ENCODE measurements at regions not wholly inside any gene's neighbourhood (a gene's known extent, or its start where the extent isn't known, plus 50 kb on each side); places are given as distances from the start of the nearest gene placed in this dataset.

GRCh38 chr11:127411283-127411682 lies 410.7 kb upstream of the KIRREL3 start:
- ChIA-PET POLR2A (no interaction called here), CTCF (no interaction called here)
- H3K36me3 ChIP-seq (replicated peaks in 1 of 2; ENCODE audit: control extremely low read depth in 1 of 2, control insufficient read depth in 1 of 2, extremely low read depth in 1 of 2, insufficient read depth in 2 of 2, low read length in 1 of 2): no peaks in the 10 kb centered on the region
- no peak overlapping the region for H3K4me3 ChIP-seq (ENCODE audit: control extremely low read depth in 1 of 5, extremely low read depth in 1 of 5, insufficient read depth in 1 of 5, low read depth in 2 of 5, low read length in 4 of 5)
- Mint-ChIP-seq H3K4me3 (no peak overlapping the region), H3K27ac (no peak overlapping the region), H3K4me1 (no peaks in the 10 kb centered on the region), H3K9me3 (ENCODE audit: insufficient read depth) (no peaks in the 10 kb centered on the region), H3K27me3 (no peaks in the 10 kb centered on the region)
- peaks cover 1 to 29% (median 3%) of the 10 kb centered on the region in 3 donors for H3K9me3 ChIP-seq (ENCODE audit: control extremely low read depth in 1 of 3, control insufficient read depth in 2 of 3, insufficient read depth in 1 of 3, low read length in 2 of 3)
- H2AFZ ChIP-seq (ENCODE audit: insufficient read depth, low read depth, low read length, poor library complexity, severe bottlenecking): no peak overlapping the region
- no peak for TF ChIP-seq CTCF (IDR thresholded peaks at IDR 0.05)
- no peak for TF ChIP-seq EZH2 (IDR thresholded peaks at IDR 0.05; ENCODE audit: borderline replicate concordance, insufficient read depth, low read depth, low read length, poor library complexity, severe bottlenecking)
- intact Hi-C loops (cut with micrococcal nuclease): no loop called here
- H3K4me1 ChIP-seq (ENCODE audit: control insufficient read depth in 2 of 2, insufficient read depth in 2 of 2, low read length in 2 of 2): no peaks in the 10 kb centered on the region
- no peaks in the 10 kb centered on the region for H3K79me2 ChIP-seq (ENCODE audit: control insufficient read depth, insufficient read depth, low read length)
- no peak overlapping the region for H3K27ac ChIP-seq (ENCODE audit: low read length in 2 of 2)
- no peak overlapping the region for H3K9ac ChIP-seq (ENCODE audit: low read length)
- no peak for DNase-seq
- no peak for ATAC-seq (ENCODE audit: low read depth)
- no peaks in the 10 kb centered on the region for H4K20me1 ChIP-seq (ENCODE audit: control insufficient read depth, insufficient read depth, low read length, poor library complexity, severe bottlenecking)
- no peak overlapping the region for H3K4me2 ChIP-seq (replicated peaks; ENCODE audit: low read depth, low read length, poor library complexity, severe bottlenecking)
- 86% methylated on average over 7 of the region's 7 CpGs for WGBS (ENCODE audit: insufficient coverage)
- H3K27me3 ChIP-seq (replicated peaks in 1 of 4; ENCODE audit: control extremely low read depth in 1 of 4, control insufficient read depth in 3 of 4, insufficient read depth in 4 of 4, low read length in 3 of 4): no peaks in the 10 kb centered on the region

GRCh38 chr11:127395034-127395433 lies 394.5 kb upstream of the KIRREL3 start:
- Histone ChIP-seq H3K9me3 (ENCODE audit: control extremely low read depth in 1 of 3, control insufficient read depth in 2 of 3, insufficient read depth in 1 of 3, low read length in 2 of 3) (peaks cover 0 to 6% (median 0%) of the 10 kb centered on the region in 3 donors), H4K20me1 (ENCODE audit: control insufficient read depth, insufficient read depth, low read length, poor library complexity, severe bottlenecking) (no peaks in the 10 kb centered on the region), H3K27ac (ENCODE audit: low read length in 2 of 2) (no peak overlapping the region), H3K4me2 (replicated peaks; ENCODE audit: low read depth, low read length, poor library complexity, severe bottlenecking) (no peak overlapping the region), H3K4me1 (ENCODE audit: control insufficient read depth in 2 of 2, insufficient read depth in 2 of 2, low read length in 2 of 2) (no peaks in the 10 kb centered on the region), H3K4me3 (ENCODE audit: control extremely low read depth in 1 of 5, extremely low read depth in 1 of 5, insufficient read depth in 1 of 5, low read depth in 2 of 5, low read length in 4 of 5) (no peak overlapping the region), H3K79me2 (ENCODE audit: control insufficient read depth, insufficient read depth, low read length) (no peaks in the 10 kb centered on the region), H3K27me3 (replicated peaks in 1 of 4; ENCODE audit: control extremely low read depth in 1 of 4, control insufficient read depth in 3 of 4, insufficient read depth in 4 of 4, low read length in 3 of 4) (no peaks in the 10 kb centered on the region), H3K9ac (ENCODE audit: low read length) (no peak overlapping the region), H3K36me3 (replicated peaks in 1 of 2; ENCODE audit: control extremely low read depth in 1 of 2, control insufficient read depth in 1 of 2, extremely low read depth in 1 of 2, insufficient read depth in 2 of 2, low read length in 1 of 2) (no peaks in the 10 kb centered on the region), H2AFZ (ENCODE audit: insufficient read depth, low read depth, low read length, poor library complexity, severe bottlenecking) (no peak overlapping the region)
- DNase-seq (no peak), ATAC-seq (ENCODE audit: low read depth) (no peak)
- Mint-ChIP-seq H3K27me3 (no peaks in the 10 kb centered on the region), H3K27ac (no peak overlapping the region), H3K4me3 (no peak overlapping the region), H3K9me3 (ENCODE audit: insufficient read depth) (peaks cover 3% of the 10 kb centered on the region), H3K4me1 (no peaks in the 10 kb centered on the region)
- intact Hi-C loops (cut with micrococcal nuclease): no loop called here
- ChIA-PET POLR2A (no interaction called here), CTCF (no interaction called here)
- no peak for TF ChIP-seq CTCF (IDR thresholded peaks at IDR 0.05)
- TF ChIP-seq EZH2 (IDR thresholded peaks at IDR 0.05; ENCODE audit: borderline replicate concordance, insufficient read depth, low read depth, low read length, poor library complexity, severe bottlenecking): no peak
- WGBS (ENCODE audit: insufficient coverage): no CpG with 5 or more reads among the region's 5 CpGs

Data from B cell (primary cell).